ENCODE measurements at regions not wholly inside any gene's neighbourhood (a gene's known extent, or its start where the extent isn't known, plus 50 kb on each side); places are given as distances from the start of the nearest gene placed in this dataset.

GRCh38 chr15:87731630-87732029 is 524.9 kb downstream of the NTRK3 start:
- H3K36me3 Mint-ChIP-seq (ENCODE audit: low read depth), result no peaks in the 10 kb centered on the region
- H3K4me1 ChIP-seq (ENCODE audit: insufficient read depth), result no peaks in the 10 kb centered on the region
- no peak for ATAC-seq
- H3K36me3 ChIP-seq (ENCODE audit: insufficient read depth), result no peaks in the 10 kb centered on the region
- no peaks in the 10 kb centered on the region for H3K27me3 ChIP-seq (ENCODE audit: insufficient read depth)
- no peak overlapping the region for H2AFZ ChIP-seq
- H3K4me3 ChIP-seq, result no peak overlapping the region
- H3K4me3 Mint-ChIP-seq, result no peak overlapping the region
- H3K79me2 ChIP-seq (replicated peaks; ENCODE audit: insufficient read depth), result no peaks in the 10 kb centered on the region
- DNase-seq (ENCODE audit: low spot score), result no peak
- H3F3A ChIP-seq (replicated peaks; ENCODE audit: low read depth), result no peaks in the 10 kb centered on the region
- H3K27ac ChIP-seq (ENCODE audit: low read depth), result no peak overlapping the region
- H3K4me1 Mint-ChIP-seq, result no peaks in the 10 kb centered on the region
- no peak overlapping the region for H3K4me2 ChIP-seq
- H3K9me3 Mint-ChIP-seq, result no peaks in the 10 kb centered on the region
- no peaks in the 10 kb centered on the region for H3K9me2 ChIP-seq (ENCODE audit: insufficient read depth)
- peaks cover 3% of the 10 kb centered on the region for H3K27me3 Mint-ChIP-seq (ENCODE audit: insufficient read depth, low read depth, poor library complexity)
- no peak for TF ChIP-seq ETS1 (IDR thresholded peaks at IDR 0.05)
- no peak for TF ChIP-seq EZH2 (IDR thresholded peaks at IDR 0.05; ENCODE audit: low read depth, unreplicated experiment)
- TF ChIP-seq CTCF (conservative IDR thresholded peaks at IDR 0.05; ENCODE audit: low read depth in 2 of 2), result no peak
- no peak for TF ChIP-seq EZH2phosphoT487 (IDR thresholded peaks at IDR 0.05; ENCODE audit: unreplicated experiment)
- TF ChIP-seq JUNB (IDR thresholded peaks at IDR 0.05; ENCODE audit: unreplicated experiment), result no peak
- TF ChIP-seq CREB1 (CRISPR knock-in tag; IDR thresholded peaks at IDR 0.05; ENCODE audit: low read depth), result no peak
- no peak for TF ChIP-seq ZNF114 (CRISPR knock-in tag; IDR thresholded peaks at IDR 0.05)
- TF ChIP-seq STAT1 (IDR thresholded peaks at IDR 0.05; ENCODE audit: unreplicated experiment), result no peak
- no peak for TF ChIP-seq POLR2AphosphoS5 (IDR thresholded peaks at IDR 0.05; ENCODE audit: low read depth)
- no peak for TF ChIP-seq ZNF331 (CRISPR knock-in tag; IDR thresholded peaks at IDR 0.05; ENCODE audit: low read depth)
- TF ChIP-seq NANOG (IDR thresholded peaks at IDR 0.05; ENCODE audit: borderline replicate concordance), result no peak
- TF ChIP-seq, protein P1, sequence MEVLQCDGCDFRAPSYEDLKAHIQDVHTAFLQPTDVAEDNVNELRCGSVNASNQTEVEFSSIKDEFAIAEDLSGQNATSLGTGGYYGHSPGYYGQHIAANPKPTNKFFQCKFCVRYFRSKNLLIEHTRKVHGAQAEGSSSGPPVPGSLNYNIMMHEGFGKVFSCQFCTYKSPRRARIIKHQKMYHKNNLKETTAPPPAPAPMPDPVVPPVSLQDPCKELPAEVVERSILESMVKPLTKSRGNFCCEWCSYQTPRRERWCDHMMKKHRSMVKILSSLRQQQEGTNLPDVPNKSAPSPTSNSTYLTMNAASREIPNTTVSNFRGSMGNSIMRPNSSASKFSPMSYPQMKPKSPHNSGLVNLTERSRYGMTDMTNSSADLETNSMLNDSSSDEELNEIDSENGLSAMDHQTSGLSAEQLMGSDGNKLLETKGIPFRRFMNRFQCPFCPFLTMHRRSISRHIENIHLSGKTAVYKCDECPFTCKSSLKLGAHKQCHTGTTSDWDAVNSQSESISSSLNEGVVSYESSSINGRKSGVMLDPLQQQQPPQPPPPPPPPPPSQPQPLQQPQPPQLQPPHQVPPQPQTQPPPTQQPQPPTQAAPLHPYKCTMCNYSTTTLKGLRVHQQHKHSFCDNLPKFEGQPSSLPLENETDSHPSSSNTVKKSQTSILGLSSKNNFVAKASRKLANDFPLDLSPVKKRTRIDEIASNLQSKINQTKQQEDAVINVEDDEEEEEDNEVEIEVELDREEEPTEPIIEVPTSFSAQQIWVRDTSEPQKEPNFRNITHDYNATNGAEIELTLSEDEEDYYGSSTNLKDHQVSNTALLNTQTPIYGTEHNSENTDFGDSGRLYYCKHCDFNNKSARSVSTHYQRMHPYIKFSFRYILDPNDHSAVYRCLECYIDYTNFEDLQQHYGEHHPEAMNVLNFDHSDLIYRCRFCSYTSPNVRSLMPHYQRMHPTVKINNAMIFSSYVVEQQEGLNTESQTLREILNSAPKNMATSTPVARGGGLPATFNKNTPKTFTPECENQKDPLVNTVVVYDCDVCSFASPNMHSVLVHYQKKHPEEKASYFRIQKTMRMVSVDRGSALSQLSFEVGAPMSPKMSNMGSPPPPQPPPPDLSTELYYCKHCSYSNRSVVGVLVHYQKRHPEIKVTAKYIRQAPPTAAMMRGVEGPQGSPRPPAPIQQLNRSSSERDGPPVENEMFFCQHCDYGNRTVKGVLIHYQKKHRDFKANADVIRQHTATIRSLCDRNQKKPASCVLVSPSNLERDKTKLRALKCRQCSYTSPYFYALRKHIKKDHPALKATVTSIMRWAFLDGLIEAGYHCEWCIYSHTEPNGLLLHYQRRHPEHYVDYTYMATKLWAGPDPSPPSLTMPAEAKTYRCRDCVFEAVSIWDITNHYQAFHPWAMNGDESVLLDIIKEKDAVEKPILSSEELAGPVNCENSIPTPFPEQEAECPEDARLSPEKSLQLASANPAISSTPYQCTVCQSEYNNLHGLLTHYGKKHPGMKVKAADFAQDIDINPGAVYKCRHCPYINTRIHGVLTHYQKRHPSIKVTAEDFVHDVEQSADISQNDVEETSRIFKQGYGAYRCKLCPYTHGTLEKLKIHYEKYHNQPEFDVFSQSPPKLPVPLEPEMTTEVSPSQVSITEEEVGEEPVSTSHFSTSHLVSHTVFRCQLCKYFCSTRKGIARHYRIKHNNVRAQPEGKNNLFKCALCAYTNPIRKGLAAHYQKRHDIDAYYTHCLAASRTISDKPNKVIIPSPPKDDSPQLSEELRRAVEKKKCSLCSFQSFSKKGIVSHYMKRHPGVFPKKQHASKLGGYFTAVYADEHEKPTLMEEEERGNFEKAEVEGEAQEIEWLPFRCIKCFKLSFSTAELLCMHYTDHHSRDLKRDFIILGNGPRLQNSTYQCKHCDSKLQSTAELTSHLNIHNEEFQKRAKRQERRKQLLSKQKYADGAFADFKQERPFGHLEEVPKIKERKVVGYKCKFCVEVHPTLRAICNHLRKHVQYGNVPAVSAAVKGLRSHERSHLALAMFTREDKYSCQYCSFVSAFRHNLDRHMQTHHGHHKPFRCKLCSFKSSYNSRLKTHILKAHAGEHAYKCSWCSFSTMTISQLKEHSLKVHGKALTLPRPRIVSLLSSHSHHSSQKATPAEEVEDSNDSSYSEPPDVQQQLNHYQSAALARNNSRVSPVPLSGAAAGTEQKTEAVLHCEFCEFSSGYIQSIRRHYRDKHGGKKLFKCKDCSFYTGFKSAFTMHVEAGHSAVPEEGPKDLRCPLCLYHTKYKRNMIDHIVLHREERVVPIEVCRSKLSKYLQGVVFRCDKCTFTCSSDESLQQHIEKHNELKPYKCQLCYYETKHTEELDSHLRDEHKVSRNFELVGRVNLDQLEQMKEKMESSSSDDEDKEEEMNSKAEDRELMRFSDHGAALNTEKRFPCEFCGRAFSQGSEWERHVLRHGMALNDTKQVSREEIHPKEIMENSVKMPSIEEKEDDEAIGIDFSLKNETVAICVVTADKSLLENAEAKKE (CRISPR knock-in tag; IDR thresholded peaks at IDR 0.05), result no peak
- TF ChIP-seq, protein P2, sequence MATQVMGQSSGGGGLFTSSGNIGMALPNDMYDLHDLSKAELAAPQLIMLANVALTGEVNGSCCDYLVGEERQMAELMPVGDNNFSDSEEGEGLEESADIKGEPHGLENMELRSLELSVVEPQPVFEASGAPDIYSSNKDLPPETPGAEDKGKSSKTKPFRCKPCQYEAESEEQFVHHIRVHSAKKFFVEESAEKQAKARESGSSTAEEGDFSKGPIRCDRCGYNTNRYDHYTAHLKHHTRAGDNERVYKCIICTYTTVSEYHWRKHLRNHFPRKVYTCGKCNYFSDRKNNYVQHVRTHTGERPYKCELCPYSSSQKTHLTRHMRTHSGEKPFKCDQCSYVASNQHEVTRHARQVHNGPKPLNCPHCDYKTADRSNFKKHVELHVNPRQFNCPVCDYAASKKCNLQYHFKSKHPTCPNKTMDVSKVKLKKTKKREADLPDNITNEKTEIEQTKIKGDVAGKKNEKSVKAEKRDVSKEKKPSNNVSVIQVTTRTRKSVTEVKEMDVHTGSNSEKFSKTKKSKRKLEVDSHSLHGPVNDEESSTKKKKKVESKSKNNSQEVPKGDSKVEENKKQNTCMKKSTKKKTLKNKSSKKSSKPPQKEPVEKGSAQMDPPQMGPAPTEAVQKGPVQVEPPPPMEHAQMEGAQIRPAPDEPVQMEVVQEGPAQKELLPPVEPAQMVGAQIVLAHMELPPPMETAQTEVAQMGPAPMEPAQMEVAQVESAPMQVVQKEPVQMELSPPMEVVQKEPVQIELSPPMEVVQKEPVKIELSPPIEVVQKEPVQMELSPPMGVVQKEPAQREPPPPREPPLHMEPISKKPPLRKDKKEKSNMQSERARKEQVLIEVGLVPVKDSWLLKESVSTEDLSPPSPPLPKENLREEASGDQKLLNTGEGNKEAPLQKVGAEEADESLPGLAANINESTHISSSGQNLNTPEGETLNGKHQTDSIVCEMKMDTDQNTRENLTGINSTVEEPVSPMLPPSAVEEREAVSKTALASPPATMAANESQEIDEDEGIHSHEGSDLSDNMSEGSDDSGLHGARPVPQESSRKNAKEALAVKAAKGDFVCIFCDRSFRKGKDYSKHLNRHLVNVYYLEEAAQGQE (IDR thresholded peaks at IDR 0.05; ENCODE audit: unreplicated experiment), result no peak
- no peak overlapping the region for H3K27ac Mint-ChIP-seq
- H4K20me1 ChIP-seq (replicated peaks; ENCODE audit: insufficient read depth), result no peaks in the 10 kb centered on the region
